ENCODE measurements at regions not wholly inside any gene's neighbourhood (a gene's known extent, or its start where the extent isn't known, plus 50 kb on each side); places are given as distances from the start of the nearest gene placed in this dataset.
"Not testable (repeated sequence)": the region's sequence is repeated elsewhere in the genome, so short reads cannot be mapped to it uniquely, and the experiment has no call there.

GRCh38 chr1:30099587-30100523 lies 623.5 kb downstream of the MATN1 start:
- Histone ChIP-seq H3K9me3 (ENCODE audit: control insufficient read depth, low read length) (no peaks in the 10 kb centered on the region), H3K27ac (ENCODE audit: insufficient read depth, low read length, poor library complexity, severe bottlenecking) (no peak overlapping the region), H3K4me3 (ENCODE audit: insufficient read depth, low read depth, low read length, poor library complexity, severe bottlenecking) (no peak overlapping the region), H3K27me3 (replicated peaks; ENCODE audit: control insufficient read depth, insufficient read depth, low read length, poor library complexity, severe bottlenecking) (no peaks in the 10 kb centered on the region), H3K36me3 (ENCODE audit: control insufficient read depth, insufficient read depth, low read length) (no peaks in the 10 kb centered on the region), H3K4me1 (ENCODE audit: control insufficient read depth, insufficient read depth, low read length, poor library complexity, severe bottlenecking) (no peaks in the 10 kb centered on the region)
- DNase-seq, result no peak

- H3K27ac ChIP-seq (ENCODE audit: insufficient read depth, low read length, poor library complexity, severe bottlenecking); H3K9me3 ChIP-seq (ENCODE audit: control insufficient read depth, low read length); H3K36me3 ChIP-seq (ENCODE audit: control insufficient read depth, insufficient read depth, low read length); H3K4me1 ChIP-seq (ENCODE audit: control insufficient read depth, insufficient read depth, low read length, poor library complexity, severe bottlenecking); H3K4me3 ChIP-seq (ENCODE audit: insufficient read depth, low read depth, low read length, poor library complexity, severe bottlenecking); DNase-seq; H3K27me3 ChIP-seq (replicated peaks; ENCODE audit: control insufficient read depth, insufficient read depth, low read length, poor library complexity, severe bottlenecking): not testable (repeated sequence)
These were observed 625.5 kb downstream of the MATN1 start for GRCh38 chr1:30097851-30098250.

- H3K9me3 ChIP-seq (ENCODE audit: control insufficient read depth, low read length), result peaks cover 6% of the 10 kb centered on the region
- H3K4me1 ChIP-seq (ENCODE audit: control insufficient read depth, insufficient read depth, low read length, poor library complexity, severe bottlenecking), result no peaks in the 10 kb centered on the region
- no peaks in the 10 kb centered on the region for H3K36me3 ChIP-seq (ENCODE audit: control insufficient read depth, insufficient read depth, low read length)
- H3K27ac ChIP-seq (ENCODE audit: insufficient read depth, low read length, poor library complexity, severe bottlenecking), result no peak overlapping the region
- H3K4me3 ChIP-seq (ENCODE audit: insufficient read depth, low read depth, low read length, poor library complexity, severe bottlenecking), result no peak overlapping the region
- no peak for DNase-seq
- H3K27me3 ChIP-seq (replicated peaks; ENCODE audit: control insufficient read depth, insufficient read depth, low read length, poor library complexity, severe bottlenecking), result no peaks in the 10 kb centered on the region
These were observed 627.8 kb downstream of the MATN1 start for GRCh38 chr1:30095451-30096025.

- H3K4me3 ChIP-seq (ENCODE audit: insufficient read depth, low read depth, low read length, poor library complexity, severe bottlenecking), result no peak overlapping the region
These were observed 628.3 kb downstream of the MATN1 start for GRCh38 chr1:30095051-30095450.

GRCh38 chr1:30092051-30092858 lies 631.1 kb downstream of the MATN1 start:
- Histone ChIP-seq H3K27me3 (replicated peaks; ENCODE audit: control insufficient read depth, insufficient read depth, low read length, poor library complexity, severe bottlenecking) (no peaks in the 10 kb centered on the region), H3K4me1 (ENCODE audit: control insufficient read depth, insufficient read depth, low read length, poor library complexity, severe bottlenecking) (no peaks in the 10 kb centered on the region), H3K9me3 (ENCODE audit: control insufficient read depth, low read length) (peaks cover 6% of the 10 kb centered on the region), H3K36me3 (ENCODE audit: control insufficient read depth, insufficient read depth, low read length) (no peaks in the 10 kb centered on the region), H3K27ac (ENCODE audit: insufficient read depth, low read length, poor library complexity, severe bottlenecking) (no peak overlapping the region), H3K4me3 (ENCODE audit: insufficient read depth, low read depth, low read length, poor library complexity, severe bottlenecking) (no peak overlapping the region)
- no peak for DNase-seq

More at GRCh38 chr1:30095051-30095450, 628.3 kb downstream of the MATN1 start:
- no peak for DNase-seq
- Histone ChIP-seq H3K27me3 (replicated peaks; ENCODE audit: control insufficient read depth, insufficient read depth, low read length, poor library complexity, severe bottlenecking) (no peaks in the 10 kb centered on the region), H3K4me1 (ENCODE audit: control insufficient read depth, insufficient read depth, low read length, poor library complexity, severe bottlenecking) (no peaks in the 10 kb centered on the region), H3K27ac (ENCODE audit: insufficient read depth, low read length, poor library complexity, severe bottlenecking) (no peak overlapping the region), H3K36me3 (ENCODE audit: control insufficient read depth, insufficient read depth, low read length) (no peaks in the 10 kb centered on the region), H3K9me3 (ENCODE audit: control insufficient read depth, low read length) (peaks cover 6% of the 10 kb centered on the region)

- Histone ChIP-seq H3K36me3 (ENCODE audit: control insufficient read depth, insufficient read depth, low read length) (no peaks in the 10 kb centered on the region), H3K4me1 (ENCODE audit: control insufficient read depth, insufficient read depth, low read length, poor library complexity, severe bottlenecking) (no peaks in the 10 kb centered on the region), H3K4me3 (ENCODE audit: insufficient read depth, low read depth, low read length, poor library complexity, severe bottlenecking) (no peak overlapping the region), H3K27ac (ENCODE audit: insufficient read depth, low read length, poor library complexity, severe bottlenecking) (no peak overlapping the region), H3K9me3 (ENCODE audit: control insufficient read depth, low read length) (peaks cover 6% of the 10 kb centered on the region), H3K27me3 (replicated peaks; ENCODE audit: control insufficient read depth, insufficient read depth, low read length, poor library complexity, severe bottlenecking) (peaks cover 5% of the 10 kb centered on the region)
- no peak for DNase-seq
These were observed 633.1 kb downstream of the MATN1 start for GRCh38 chr1:30090162-30090820.

- Histone ChIP-seq H3K9me3 (ENCODE audit: control insufficient read depth, low read length) (peaks cover 6% of the 10 kb centered on the region), H3K36me3 (ENCODE audit: control insufficient read depth, insufficient read depth, low read length) (no peaks in the 10 kb centered on the region), H3K27me3 (replicated peaks; ENCODE audit: control insufficient read depth, insufficient read depth, low read length, poor library complexity, severe bottlenecking) (peaks cover 5% of the 10 kb centered on the region), H3K4me3 (ENCODE audit: insufficient read depth, low read depth, low read length, poor library complexity, severe bottlenecking) (no peak overlapping the region), H3K4me1 (ENCODE audit: control insufficient read depth, insufficient read depth, low read length, poor library complexity, severe bottlenecking) (no peaks in the 10 kb centered on the region), H3K27ac (ENCODE audit: insufficient read depth, low read length, poor library complexity, severe bottlenecking) (no peak overlapping the region)
- no peak for DNase-seq
These were observed 634.4 kb downstream of the MATN1 start for GRCh38 chr1:30089024-30089430.

- Histone ChIP-seq H3K36me3 (ENCODE audit: control insufficient read depth, insufficient read depth, low read length) (no peaks in the 10 kb centered on the region), H3K27ac (ENCODE audit: insufficient read depth, low read length, poor library complexity, severe bottlenecking) (no peak overlapping the region), H3K27me3 (replicated peaks; ENCODE audit: control insufficient read depth, insufficient read depth, low read length, poor library complexity, severe bottlenecking) (peaks cover 5% of the 10 kb centered on the region), H3K4me1 (ENCODE audit: control insufficient read depth, insufficient read depth, low read length, poor library complexity, severe bottlenecking) (no peaks in the 10 kb centered on the region), H3K9me3 (ENCODE audit: control insufficient read depth, low read length) (peaks cover 6% of the 10 kb centered on the region), H3K4me3 (ENCODE audit: insufficient read depth, low read depth, low read length, poor library complexity, severe bottlenecking) (no peak overlapping the region)
- DNase-seq, result no peak
These were observed 634.8 kb downstream of the MATN1 start for GRCh38 chr1:30088594-30088993.

GRCh38 chr1:30087465-30087864 lies 635.9 kb downstream of the MATN1 start:
- DNase-seq, result no peak
- H3K9me3 ChIP-seq (ENCODE audit: control insufficient read depth, low read length), result peaks cover under 1% of the 10 kb centered on the region
- no peak overlapping the region for H3K4me3 ChIP-seq (ENCODE audit: insufficient read depth, low read depth, low read length, poor library complexity, severe bottlenecking)
- H3K27ac ChIP-seq (ENCODE audit: insufficient read depth, low read length, poor library complexity, severe bottlenecking), result no peak overlapping the region
- no peaks in the 10 kb centered on the region for H3K36me3 ChIP-seq (ENCODE audit: control insufficient read depth, insufficient read depth, low read length)
- H3K27me3 ChIP-seq (replicated peaks; ENCODE audit: control insufficient read depth, insufficient read depth, low read length, poor library complexity, severe bottlenecking), result peaks cover 5% of the 10 kb centered on the region
- no peaks in the 10 kb centered on the region for H3K4me1 ChIP-seq (ENCODE audit: control insufficient read depth, insufficient read depth, low read length, poor library complexity, severe bottlenecking)
